Endothelial cell of umbilical vein (primary cell): ENCODE measurements at regions not wholly inside any gene's neighbourhood (a gene's known extent, or its start where the extent isn't known, plus 50 kb on each side); places are given as distances from the start of the nearest gene placed in this dataset.

Experiments
- BruUV-seq: library from RNA; stranded (reverse); fragments of 400-500 nt; replicated peaks from 2 replicates; lab custom pipeline; 2021; lab: Mats Ljungman, UMichigan
- CTCF ChIA-PET: fragments of 300-600, 350-600 bp; sonication (Branson Sonifier 250); formaldehyde crosslinking; loops from one replicate; lab custom pipeline; 2021; ENCODE audit warnings: antibody characterized with exemption, inconsistent platforms; lab: Charles Lee
- POLR2A ChIA-PET: fragments of 300-600, 350-600 bp; sonication (Branson Sonifier 250); formaldehyde crosslinking; loops from one replicate; lab custom pipeline; 2021; ENCODE audit warnings: antibody characterized with exemption, inconsistent platforms; lab: Charles Lee
- DNase-seq: peaks from one replicate; pipeline ENCODE4 v3.0.0-alpha.2; 2011; ENCODE audit warnings: low read depth, low spot score
- FAIRE-seq: peaks from 2 replicates; lab custom pipeline; 2011; peaks lifted over from hg19 to GRCh38; lab: Jason Lieb, UNC
- H2AFZ ChIP-seq: 2 replicates; pipeline ENCODE4 v1.6.0; 2012; ENCODE audit warnings: low read depth, low read length, control low read depth, inconsistent platforms
- H3K27ac ChIP-seq: 2 replicates; pipeline ENCODE4 v1.5.1; 2011; ENCODE audit warnings: low read depth, mild to moderate bottlenecking, control low read depth, low read length, moderate library complexity; ENCODE audit not compliant: insufficient read depth
- H3K27me3 ChIP-seq, 2 experiments: 2 replicates each; pipeline versions ENCODE4 v1.6.0 to v1.6.1; 2011; ENCODE audit warnings: low read length in 2 of 2, mixed read lengths in 1 of 2; ENCODE audit not compliant: control insufficient read depth in 2 of 2, insufficient read depth in 2 of 2
- H3K36me3 ChIP-seq, 2 experiments: 2 replicates in 1 of 2; 3 replicates in 1 of 2; pipeline ENCODE4 v1.5.1; 2011; ENCODE audit warnings: low read length in 2 of 2, mild to moderate bottlenecking in 1 of 2, moderate library complexity in 1 of 2; ENCODE audit not compliant: control insufficient read depth in 2 of 2, insufficient read depth in 2 of 2; ENCODE audit errors: extremely low read depth in 1 of 2
- H3K4me1 ChIP-seq: 3 replicates; pipeline ENCODE4 v1.5.1; 2011; ENCODE audit warnings: mild to moderate bottlenecking, low read length; ENCODE audit not compliant: control insufficient read depth, insufficient read depth; ENCODE audit errors: extremely low read depth
- H3K4me2 ChIP-seq: 2 replicates; pipeline ENCODE4 v1.6.1; 2011; ENCODE audit warnings: low read length, control low read depth, mixed read lengths; ENCODE audit not compliant: insufficient read depth
- H3K4me3 ChIP-seq, 3 experiments: fragments of 200-600 bp in 1 of 3; sonication (generic), shearing (Covaris generic) in 1 of 3; replicated peaks in 1 of 3; 2 replicates each; pipeline ENCODE4 v1.5.1; 2011 to 2016; ENCODE audit warnings: control low read depth in 3 of 3, low read length in 3 of 3, mild to moderate bottlenecking in 2 of 3, inconsistent platforms in 1 of 3, low read depth in 1 of 3, moderate library complexity in 1 of 3; ENCODE audit not compliant: insufficient read depth in 1 of 3
- H3K79me2 ChIP-seq: 2 replicates; pipeline ENCODE4 v1.6.0; 2012; ENCODE audit warnings: low read length, inconsistent platforms; ENCODE audit not compliant: control insufficient read depth, insufficient read depth
- H3K9ac ChIP-seq: replicated peaks from 2 replicates; pipeline ENCODE3; 2011; ENCODE audit warnings: low read length, control low read depth; ENCODE audit not compliant: insufficient read depth; ENCODE audit errors: extremely low read depth
- H3K9me1 ChIP-seq: replicated peaks from 3 replicates; pipeline ENCODE4 v1.6.0; 2011; ENCODE audit warnings: mild to moderate bottlenecking, low read length; ENCODE audit not compliant: control insufficient read depth, insufficient read depth; ENCODE audit errors: extremely low read depth
- H3K9me3 ChIP-seq: replicated peaks from 2 replicates; pipeline ENCODE4 v1.5.1; 2012; ENCODE audit warnings: low read length, inconsistent platforms; ENCODE audit not compliant: control insufficient read depth, insufficient read depth
- H4K20me1 ChIP-seq: replicated peaks from 2 replicates; pipeline ENCODE3; 2011; ENCODE audit warnings: mild to moderate bottlenecking, low read length; ENCODE audit not compliant: control insufficient read depth, insufficient read depth; ENCODE audit errors: extremely low read depth
- CTCF ChIP-seq, 2 donors: IDR thresholded peaks; 1 replicate in 1 of 2; 2 replicates in 1 of 2; pipeline ENCODE4 v1.5.1; 2011; ENCODE audit warnings: low read length in 2 of 2, mild to moderate bottlenecking in 2 of 2, moderate library complexity in 2 of 2, control low read depth in 1 of 2, inconsistent platforms in 1 of 2, low read depth in 1 of 2; ENCODE audit not compliant: insufficient read depth in 1 of 2; ENCODE audit errors: extremely low read depth in 1 of 2
- EZH2 ChIP-seq: IDR thresholded peaks from 2 replicates; pipeline ENCODE4 v1.6.1; 2012; ENCODE audit warnings: borderline replicate concordance, low read depth, mild to moderate bottlenecking, moderate library complexity, low read length, inconsistent platforms; ENCODE audit not compliant: severe bottlenecking
- FOS ChIP-seq: IDR thresholded peaks from 2 replicates; pipeline ENCODE4 v1.6.1; 2011; ENCODE audit warnings: mild to moderate bottlenecking, low read length, moderate library complexity, borderline replicate concordance; ENCODE audit not compliant: insufficient read depth
- GATA2 ChIP-seq: IDR thresholded peaks from 2 replicates; pipeline ENCODE4 v1.7.0; 2011; ENCODE audit warnings: low read depth, mild to moderate bottlenecking, moderate library complexity, mixed read lengths, low read length; ENCODE audit not compliant: insufficient read length, insufficient read depth
- JUN ChIP-seq: IDR thresholded peaks from 2 replicates; pipeline ENCODE4 v1.6.1; 2011; ENCODE audit warnings: borderline replicate concordance, low read depth; ENCODE audit not compliant: insufficient read length, insufficient read depth
- MAX ChIP-seq: IDR thresholded peaks from 2 replicates; pipeline ENCODE4 v1.6.1; 2011; ENCODE audit not compliant: insufficient read depth, insufficient read length
- MYC ChIP-seq: IDR thresholded peaks from one replicate; pipeline ENCODE4 v1.6.1; 2011; ENCODE audit warnings: mild to moderate bottlenecking, low read depth, low read length
- POLR2A ChIP-seq: IDR thresholded peaks from 2 replicates; pipeline ENCODE4 v1.6.1; 2012; ENCODE audit warnings: low read depth, mild to moderate bottlenecking, control low read depth, low read length
- POLR2AphosphoS5 ChIP-seq: IDR thresholded peaks from 2 replicates; pipeline ENCODE4 v1.6.1; 2012; ENCODE audit warnings: low read depth, mild to moderate bottlenecking, control low read depth, low read length, moderate library complexity; ENCODE audit not compliant: insufficient read depth
- dilution Hi-C: fragments of 300-500 bp; cut with MboI; formaldehyde crosslinking; loops from one replicate; pipeline ENCODE4 v1.15.0; 2019; ENCODE audit warnings: low sequenced_read_pairs; ENCODE audit not compliant: extremely low pct_ligation_motif_present
- intact Hi-C: fragments of 100-400 bp; cut with micrococcal nuclease; formaldehyde crosslinking; loops from one replicate; pipeline ENCODE4 v1.10.0; 2022

- DNase-seq, result no peak
- Histone ChIP-seq H3K4me3 (no peak overlapping the region), H3K9me3 (no peaks in the 10 kb centered on the region), H3K9ac (no peak overlapping the region), H2AFZ (no peak overlapping the region), H3K27ac (no peak overlapping the region), H3K4me1 (no peaks in the 10 kb centered on the region), H3K4me2 (no peak overlapping the region), H4K20me1 (no peaks in the 10 kb centered on the region), H3K9me1 (no peaks in the 10 kb centered on the region), H3K36me3 (no peaks in the 10 kb centered on the region), H3K79me2 (no peaks in the 10 kb centered on the region), H3K27me3 (no peaks in the 10 kb centered on the region)
- dilution Hi-C loops, result no loop called here
- FAIRE-seq, result peak; percentile 73
- BruUV-seq, result no TSS peak
- intact Hi-C loops, result loop anchor here (2.0 kb wide), 1 partner anchor 31 kb away; no protein-coding TSS in a partner anchor
- TF ChIP-seq MYC (no peak), CTCF (IDR thresholded peaks at IDR 0.05; ENCODE audit: extremely low read depth in 1 of 2, insufficient read depth in 1 of 2, low read depth in 1 of 2, low read length in 2 of 2) (peak in 1 of 2 donors; percentile 43)
- POLR2A ChIA-PET, result no interaction called here
- CTCF ChIA-PET, result interaction anchor here (0.6 to 1.3 kb wide), 12 partner anchors 11 to 1127 kb away, joined by 3 to 19 read pairs (median 4); no protein-coding TSS in a partner anchor
These were observed 126.1 kb downstream of the BRD1 start for GRCh38 chr22:49701380-49702067.

- no peaks in the 10 kb centered on the region for H3K9me3 ChIP-seq
- H3K9ac ChIP-seq, result no peak overlapping the region
- DNase-seq, result no peak
- no peak for FAIRE-seq
- no peaks in the 10 kb centered on the region for H3K9me1 ChIP-seq
- TF ChIP-seq JUN (no peak), MAX (no peak), POLR2AphosphoS5 (no peak), FOS (no peak), EZH2 (no peak), CTCF (IDR thresholded peaks at IDR 0.05; ENCODE audit: extremely low read depth in 1 of 2, insufficient read depth in 1 of 2, low read depth in 1 of 2, low read length in 2 of 2) (no peak), GATA2 (no peak), POLR2A (no peak), MYC (no peak)
- no peaks in the 10 kb centered on the region for H3K27me3 ChIP-seq
- no peaks in the 10 kb centered on the region for H3K36me3 ChIP-seq
- H3K4me3 ChIP-seq, result no peak overlapping the region
- H3K27ac ChIP-seq, result no peak overlapping the region
- intact Hi-C loops (loop anchor here (2.0 kb wide), 1 partner anchor 29 kb away; no protein-coding TSS in a partner anchor), dilution Hi-C loops (no loop called here)
- no peaks in the 10 kb centered on the region for H3K4me1 ChIP-seq
- H4K20me1 ChIP-seq, result no peaks in the 10 kb centered on the region
- H3K4me2 ChIP-seq, result no peak overlapping the region
- no peaks in the 10 kb centered on the region for H3K79me2 ChIP-seq
- BruUV-seq, result no TSS peak
- no peak overlapping the region for H2AFZ ChIP-seq
- POLR2A ChIA-PET, result no interaction called here
- CTCF ChIA-PET, result no interaction called here
These were observed 127.7 kb downstream of the BRD1 start for GRCh38 chr22:49699928-49700498.
